ENCODE measurements at regions not wholly inside any gene's neighbourhood (a gene's known extent, or its start where the extent isn't known, plus 50 kb on each side); places are given as distances from the start of the nearest gene placed in this dataset.

DNA sequence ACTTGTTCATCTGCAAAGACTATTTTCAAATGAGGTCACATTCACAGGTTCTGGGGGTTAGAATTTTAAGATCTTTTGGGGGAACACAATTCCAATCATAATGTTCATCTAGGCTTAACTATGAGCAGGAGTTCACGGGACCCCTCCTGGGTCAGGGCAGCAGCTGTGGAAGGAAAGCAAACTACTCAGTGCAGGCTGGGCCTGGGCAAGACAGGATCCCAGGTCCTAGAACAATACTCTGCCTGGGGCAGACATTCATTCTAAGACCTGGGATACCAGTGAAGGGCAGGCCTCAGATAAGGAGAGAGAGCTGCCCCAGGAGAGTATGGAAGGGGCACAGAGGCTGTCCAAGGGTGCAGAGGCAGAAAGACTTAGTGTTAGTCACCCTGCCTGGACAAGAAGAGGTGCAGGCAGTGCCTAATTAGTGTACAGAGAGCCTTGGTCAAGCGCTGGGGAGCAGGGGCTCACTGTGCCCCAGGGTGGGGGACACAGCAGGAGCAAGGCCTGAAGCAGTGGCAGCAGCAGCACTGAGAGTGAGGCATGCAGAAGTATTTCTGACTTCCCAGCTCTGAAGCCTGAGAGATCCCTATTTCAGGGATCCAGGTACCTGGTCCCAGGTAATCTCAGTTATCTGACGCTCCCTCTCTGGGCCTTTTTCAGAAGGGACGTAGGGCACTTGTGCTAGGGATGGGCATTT is 123.0 kb upstream of the MAMLD1 start:
- 81 to 92% methylated on average over 4 of the region's 4 CpGs for WGBS, 2 donors
- no peak overlapping the region for H3K9ac ChIP-seq (ENCODE audit: insufficient read depth in 1 of 2, low read length in 2 of 2)
- H3K4me3 ChIP-seq = no peak overlapping the region
- no peaks in the 10 kb centered on the region for H3K27me3 ChIP-seq (ENCODE audit: control insufficient read depth in 3 of 3, insufficient read depth in 3 of 3, low read length in 2 of 3)
- no peaks in the 10 kb centered on the region for H3K4me1 ChIP-seq (ENCODE audit: control insufficient read depth in 5 of 5, insufficient read depth in 5 of 5, low read length in 5 of 5)
- DNase-seq (no peak), ATAC-seq (ENCODE audit: insufficient read depth, low FRiP score) (no peak)
- no peaks in the 10 kb centered on the region for H3K36me3 ChIP-seq (ENCODE audit: control insufficient read depth in 4 of 4, insufficient read depth in 4 of 4, low read length in 4 of 4)
- peaks cover 0 to 3% (median 0%) of the 10 kb centered on the region in 4 donors for H3K9me3 ChIP-seq (ENCODE audit: control insufficient read depth in 4 of 4, insufficient read depth in 3 of 4, low read length in 3 of 4)
- H3K27ac ChIP-seq (ENCODE audit: low read depth in 1 of 2, low read length in 1 of 2) = no peak overlapping the region
- no peak for TF ChIP-seq CTCF (IDR thresholded peaks at IDR 0.05; ENCODE audit: control extremely low read depth, extremely low read depth)

- Histone ChIP-seq H3K9me3 (ENCODE audit: control insufficient read depth in 4 of 4, insufficient read depth in 3 of 4, low read length in 3 of 4) (peaks cover 0 to 3% (median 0%) of the 10 kb centered on the region in 4 donors), H3K4me3 (no peak overlapping the region), H3K27me3 (ENCODE audit: control insufficient read depth in 3 of 3, insufficient read depth in 3 of 3, low read length in 2 of 3) (no peaks in the 10 kb centered on the region)
Measured at GRCh38 chrX:150240643-150240970, 122.5 kb upstream of the MAMLD1 start.

GRCh38 chrX:150253959-150254620 is 109.0 kb upstream of the MAMLD1 start:
- H3K36me3 ChIP-seq (ENCODE audit: control insufficient read depth in 4 of 4, insufficient read depth in 4 of 4, low read length in 4 of 4) = no peaks in the 10 kb centered on the region
- peaks cover 0 to 2% (median 0%) of the 10 kb centered on the region in 3 donors for H3K27me3 ChIP-seq (ENCODE audit: control insufficient read depth in 3 of 3, insufficient read depth in 3 of 3, low read length in 2 of 3)
- H3K27ac ChIP-seq (ENCODE audit: low read depth in 1 of 2, low read length in 1 of 2) = no peak overlapping the region
- H3K9ac ChIP-seq (ENCODE audit: insufficient read depth in 1 of 2, low read length in 2 of 2) = no peak overlapping the region
- 73 to 90% methylated on average over 5 to 7 of the region's 7 CpGs for WGBS, 2 donors
- ATAC-seq (ENCODE audit: insufficient read depth, low FRiP score) (no peak), DNase-seq (no peak)
- no peaks in the 10 kb centered on the region for H3K9me3 ChIP-seq (ENCODE audit: control insufficient read depth in 4 of 4, insufficient read depth in 3 of 4, low read length in 3 of 4)
- no peaks in the 10 kb centered on the region for H3K4me1 ChIP-seq (ENCODE audit: control insufficient read depth in 5 of 5, insufficient read depth in 5 of 5, low read length in 5 of 5)
- no peak overlapping the region for H3K4me3 ChIP-seq
- no peak for TF ChIP-seq CTCF (IDR thresholded peaks at IDR 0.05; ENCODE audit: control extremely low read depth, extremely low read depth)

More at GRCh38 chrX:150240643-150240970, 122.5 kb upstream of the MAMLD1 start:
- Histone ChIP-seq H3K36me3 (ENCODE audit: control insufficient read depth in 4 of 4, insufficient read depth in 4 of 4, low read length in 4 of 4) (no peaks in the 10 kb centered on the region), H3K4me1 (ENCODE audit: control insufficient read depth in 5 of 5, insufficient read depth in 5 of 5, low read length in 5 of 5) (no peaks in the 10 kb centered on the region), H3K27ac (ENCODE audit: low read depth in 1 of 2, low read length in 1 of 2) (no peak overlapping the region), H3K9ac (ENCODE audit: insufficient read depth in 1 of 2, low read length in 2 of 2) (no peak overlapping the region)
- TF ChIP-seq CTCF (IDR thresholded peaks at IDR 0.05; ENCODE audit: control extremely low read depth, extremely low read depth) = no peak
- WGBS, 2 donors = 65 to 92% methylated on average over 5 of the region's 5 CpGs
- DNase-seq (no peak), ATAC-seq (ENCODE audit: insufficient read depth, low FRiP score) (no peak)
